ENCODE measurements at regions not wholly inside any gene's neighbourhood (a gene's known extent, or its start where the extent isn't known, plus 50 kb on each side); places are given as distances from the start of the nearest gene placed in this dataset.
A peak's percentile ranks its signal among the peaks of the same experiment; 100 is the strongest.
"Not testable (repeated sequence)": the region's sequence is repeated elsewhere in the genome, so short reads cannot be mapped to it uniquely, and the experiment has no call there.

GRCh38 chr9:110025551-110026170, 182.3 kb downstream of the C9orf152 start:
- no peak for DNase-seq (ENCODE audit: low read depth)

- peak; percentile 87 for DNase-seq (ENCODE audit: low read depth)
Measured at GRCh38 chr9:110027671-110028081, 180.3 kb downstream of the C9orf152 start.

GRCh38 chr9:110028271-110028670, 179.7 kb downstream of the C9orf152 start:
- DNase-seq (ENCODE audit: low read depth), result no peak

GRCh38 chr9:110028676-110029075, 179.3 kb downstream of the C9orf152 start:
- DNase-seq (ENCODE audit: low read depth), result peak; percentile 80

GRCh38 chr9:110029429-110029955, 178.5 kb downstream of the C9orf152 start:
- DNase-seq (ENCODE audit: low read depth), result peak; percentile 98

- no peak for DNase-seq (ENCODE audit: low read depth)
Measured at GRCh38 chr9:110029956-110030480, 177.9 kb downstream of the C9orf152 start.

GRCh38 chr9:110030632-110031031, 177.3 kb downstream of the C9orf152 start:
- peak; percentile 53 for DNase-seq (ENCODE audit: low read depth)

GRCh38 chr9:110031511-110032173, 176.3 kb downstream of the C9orf152 start:
- peak; percentile 68 for DNase-seq (ENCODE audit: low read depth)

GRCh38 chr9:110032532-110032931, 175.4 kb downstream of the C9orf152 start:
- not testable (repeated sequence) for DNase-seq (ENCODE audit: low read depth)

GRCh38 chr9:110033869-110034268, 174.1 kb downstream of the C9orf152 start:
- no peak for DNase-seq (ENCODE audit: low read depth)

- DNase-seq (ENCODE audit: low read depth), result peak; percentile 24
Measured at GRCh38 chr9:110036286-110036685, 171.7 kb downstream of the C9orf152 start.

GRCh38 chr9:110040788-110041187, 167.2 kb downstream of the C9orf152 start:
- peak; percentile 78 for DNase-seq (ENCODE audit: low read depth)

- DNase-seq (ENCODE audit: low read depth), result no peak
Measured at GRCh38 chr9:110041452-110041851, 166.5 kb downstream of the C9orf152 start.

GRCh38 chr9:110047232-110047954, 160.6 kb downstream of the C9orf152 start:
- no peak for DNase-seq (ENCODE audit: low read depth)

- no peak for DNase-seq (ENCODE audit: low read depth)
Measured at GRCh38 chr9:110047955-110048402, 160.0 kb downstream of the C9orf152 start.

GRCh38 chr9:110048403-110048975, 159.5 kb downstream of the C9orf152 start:
- DNase-seq (ENCODE audit: low read depth), result peak; percentile 79

GRCh38 chr9:110048976-110049698, 158.8 kb downstream of the C9orf152 start:
- DNase-seq (ENCODE audit: low read depth), result no peak

- no peak for DNase-seq (ENCODE audit: low read depth)
Measured at GRCh38 chr9:110049699-110050450, 158.1 kb downstream of the C9orf152 start.

GRCh38 chr9:110050925-110051355, 157.0 kb downstream of the C9orf152 start:
- DNase-seq (ENCODE audit: low read depth), result peak; percentile 93

- DNase-seq (ENCODE audit: low read depth), result no peak
Measured at GRCh38 chr9:110056062-110056461, 151.9 kb downstream of the C9orf152 start.
